HG03520 (cell line): ENCODE measurements at regions not wholly inside any gene's neighbourhood (a gene's known extent, or its start where the extent isn't known, plus 50 kb on each side); places are given as distances from the start of the nearest gene placed in this dataset.

Experiments
- ATAC-seq: cut with Tn5 transposase; IDR thresholded peaks from one replicate; pipeline ENCODE4 v1.9.1; 2021; ENCODE audit warnings: mild to moderate bottlenecking, moderate library complexity; ENCODE audit not compliant: unreplicated experiment

DNA sequence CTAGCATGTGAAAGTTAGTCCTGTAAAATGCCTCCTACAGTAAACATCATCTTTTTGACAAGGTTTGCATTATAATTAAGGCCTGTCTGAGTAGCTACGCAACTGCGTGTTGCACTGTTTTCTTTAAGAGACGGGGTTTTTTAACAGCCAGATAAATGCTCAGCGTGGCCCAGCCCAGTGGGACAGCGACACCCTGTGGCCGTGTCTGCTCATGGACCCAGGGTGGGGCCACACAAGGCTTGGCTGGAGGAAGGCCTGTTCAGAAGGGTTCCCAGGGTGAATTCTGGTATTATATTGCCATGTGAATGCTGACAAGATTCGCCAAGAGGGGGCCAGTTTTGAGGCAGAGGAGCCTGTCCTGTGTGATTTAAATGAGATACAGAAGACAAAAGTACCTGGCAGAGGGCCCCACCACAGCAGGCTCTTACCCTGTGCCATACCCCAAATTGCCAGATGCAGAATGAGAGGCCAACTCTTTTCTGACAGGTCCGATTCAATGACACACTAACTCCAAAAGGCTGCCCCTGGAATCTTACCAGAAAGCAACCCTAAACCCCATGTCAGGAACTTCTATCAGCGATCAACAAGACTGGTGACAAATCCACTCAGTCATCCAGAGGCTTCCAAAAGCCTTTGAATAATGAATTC, 65.9 kb upstream of the IRX6 start:
- peak; percentile 64 for ATAC-seq

DNA sequence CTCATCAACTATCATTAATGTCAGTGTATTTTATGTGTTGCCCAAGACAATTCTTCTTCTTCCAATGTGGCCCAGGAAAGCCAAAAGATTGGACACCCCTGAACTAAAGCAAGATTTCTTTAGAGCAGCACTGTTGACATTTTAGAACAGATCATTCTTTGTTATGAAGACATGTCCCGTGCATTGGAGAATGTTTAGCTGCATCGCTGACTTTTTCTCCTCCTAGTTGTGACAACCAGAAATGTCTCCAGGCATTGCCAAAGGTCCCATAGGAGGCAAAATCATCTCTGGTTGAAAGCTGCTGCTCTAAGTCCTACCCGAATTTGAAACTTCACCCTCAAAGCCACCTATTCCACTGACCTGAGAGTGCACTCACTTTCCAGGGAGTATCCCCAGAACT, 62.7 kb upstream of the IRX6 start:
- no peak for ATAC-seq

DNA sequence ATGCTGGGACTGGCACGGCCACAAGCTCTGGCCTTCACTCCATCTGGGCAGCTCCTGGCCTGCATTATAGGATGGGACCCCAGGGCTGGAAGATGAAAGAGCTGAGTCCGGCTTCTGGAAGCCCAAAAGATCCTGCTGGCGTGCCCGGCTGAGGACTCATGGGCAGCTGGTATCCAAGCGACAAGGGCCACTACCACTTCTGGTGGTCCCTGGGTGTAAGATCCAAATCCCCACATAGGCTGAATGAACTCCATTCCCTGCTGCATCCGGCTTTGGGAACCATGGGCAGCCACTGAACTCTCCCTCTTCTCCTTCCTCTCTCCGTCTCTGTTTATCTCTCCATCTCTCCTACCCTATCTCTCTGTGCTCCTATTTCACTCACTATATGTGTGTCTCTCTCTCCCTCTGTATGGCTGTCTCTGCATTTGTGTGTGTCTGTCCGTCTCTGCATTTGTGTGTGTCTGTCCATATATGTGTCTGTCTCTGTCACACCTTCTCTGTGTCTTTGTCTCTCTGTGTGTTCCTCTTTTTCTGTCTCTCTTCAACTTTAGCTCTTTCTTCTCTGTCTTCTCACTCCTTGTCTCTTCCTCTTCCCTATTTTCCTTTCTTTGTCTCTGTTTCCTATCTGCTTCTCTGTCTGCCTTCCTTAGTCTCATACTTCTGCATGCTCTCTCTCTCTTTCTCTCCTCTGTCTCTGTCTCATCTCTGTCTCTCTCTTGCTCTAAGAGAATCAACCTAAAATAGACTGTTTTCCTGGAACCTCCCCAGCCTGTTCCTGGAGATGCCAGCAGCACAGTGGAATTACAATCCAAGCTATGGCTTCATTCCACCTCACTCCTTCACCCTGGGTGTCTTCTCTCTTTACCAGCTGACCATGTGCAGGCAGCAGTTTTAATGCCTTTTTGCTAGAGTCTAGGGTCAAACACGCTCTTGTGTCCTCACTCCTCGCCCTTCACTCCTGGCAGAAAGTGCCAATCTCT, 60.4 kb upstream of the IRX6 start:
- ATAC-seq: no peak

DNA sequence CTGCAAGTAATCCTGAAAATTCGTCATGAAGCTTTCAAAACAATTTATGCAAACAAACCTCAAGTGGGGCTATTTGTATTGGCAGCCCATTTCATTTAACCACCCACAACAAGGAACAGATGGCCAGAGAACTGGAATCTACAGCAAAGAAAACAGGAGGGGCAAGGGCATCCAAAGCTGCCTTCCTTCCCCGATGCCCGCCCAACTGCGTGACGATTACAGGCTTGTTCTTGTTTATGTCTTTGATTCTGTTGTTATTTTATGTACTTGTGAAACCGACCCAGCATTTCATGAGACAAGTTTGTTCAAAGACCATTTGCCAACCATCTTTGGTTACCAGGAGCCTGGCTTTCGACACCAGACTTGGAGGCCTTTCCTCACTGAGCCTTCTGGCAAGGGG, 59.1 kb upstream of the IRX6 start:
- no peak for ATAC-seq

DNA sequence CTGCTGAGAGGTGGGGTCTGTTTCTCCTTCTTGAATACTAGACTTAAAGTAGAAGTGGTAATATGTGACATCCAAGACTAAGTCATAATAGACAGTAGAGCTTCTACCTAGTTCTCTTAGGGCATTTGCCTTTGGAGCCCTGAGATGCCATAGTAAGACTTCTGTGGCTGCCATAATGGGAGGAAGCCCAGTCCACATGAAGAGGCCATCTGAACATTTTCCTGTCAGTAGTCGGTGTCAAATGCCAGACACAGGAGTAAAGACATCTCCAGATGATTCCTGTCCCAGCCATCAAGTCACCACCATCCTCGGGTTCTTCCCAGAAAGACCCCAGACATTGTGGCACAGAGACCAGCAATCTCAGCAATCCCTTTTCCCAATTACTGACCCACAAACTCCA, 58.1 kb upstream of the IRX6 start:
- no peak for ATAC-seq

DNA sequence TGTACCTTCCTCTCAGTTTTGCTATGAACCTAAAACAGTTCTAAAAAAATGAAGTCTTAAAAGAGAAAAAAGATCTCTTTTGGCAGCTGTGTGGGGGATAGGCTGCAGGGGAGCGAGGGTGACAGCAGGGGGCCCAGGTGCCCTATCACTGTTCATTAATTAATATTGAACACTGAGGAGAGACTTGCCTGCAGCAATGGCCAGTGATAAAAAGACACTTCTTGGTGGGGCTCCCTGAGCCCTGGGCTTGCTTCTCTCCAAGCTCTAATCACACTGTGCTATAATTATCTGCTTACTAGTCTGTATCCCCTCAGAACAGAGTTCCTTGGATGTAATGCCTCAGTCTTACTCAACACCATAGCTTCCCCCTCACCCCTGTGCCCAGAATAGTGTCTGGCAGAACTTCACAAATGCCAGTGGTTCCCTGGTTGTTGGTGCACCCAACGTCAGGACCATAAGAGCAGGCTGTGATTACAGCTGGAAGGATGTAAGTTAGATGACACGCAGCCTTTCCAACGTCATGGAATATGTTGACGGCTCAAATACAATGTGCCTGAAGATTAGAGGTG, 52.0 kb upstream of the IRX6 start:
- no peak for ATAC-seq

DNA sequence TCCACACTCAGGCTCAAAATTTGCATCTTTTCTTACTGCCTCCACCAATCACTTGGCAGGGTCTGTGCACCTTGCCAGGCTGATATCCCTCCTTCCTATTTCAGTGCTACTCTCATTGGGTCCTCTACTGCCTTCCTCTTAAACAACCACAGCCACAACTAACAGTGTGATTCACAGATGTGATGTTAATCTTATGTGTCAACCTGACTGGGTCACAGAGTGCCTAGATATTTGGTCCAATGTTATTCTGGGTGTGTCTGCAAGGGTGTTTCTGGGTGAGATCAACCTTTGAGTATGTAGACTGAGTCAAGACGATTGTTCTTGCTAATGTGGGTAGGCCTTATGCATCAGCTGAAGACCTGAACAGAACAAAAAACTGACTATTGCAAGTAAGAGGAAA, 51.3 kb upstream of the IRX6 start:
- ATAC-seq: no peak

DNA sequence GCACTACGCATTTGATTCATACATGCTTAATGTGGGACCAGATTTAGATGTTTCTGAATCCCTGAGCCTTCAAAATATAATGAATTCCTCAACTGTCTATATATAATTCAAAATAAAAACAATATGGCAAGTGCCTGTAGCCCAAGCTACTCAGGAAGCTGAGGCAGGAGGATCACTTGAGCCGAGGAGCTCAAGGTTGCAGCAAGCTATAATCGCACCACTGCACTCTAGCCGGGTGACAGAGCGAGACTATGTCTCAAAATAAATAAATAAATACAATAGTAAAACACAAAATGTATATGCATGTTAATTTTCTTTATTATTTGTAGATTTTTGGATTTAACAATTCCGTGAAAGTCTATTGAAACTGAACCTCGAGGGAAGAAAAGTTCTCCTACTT, 50.6 kb upstream of the IRX6 start:
- no peak for ATAC-seq

DNA sequence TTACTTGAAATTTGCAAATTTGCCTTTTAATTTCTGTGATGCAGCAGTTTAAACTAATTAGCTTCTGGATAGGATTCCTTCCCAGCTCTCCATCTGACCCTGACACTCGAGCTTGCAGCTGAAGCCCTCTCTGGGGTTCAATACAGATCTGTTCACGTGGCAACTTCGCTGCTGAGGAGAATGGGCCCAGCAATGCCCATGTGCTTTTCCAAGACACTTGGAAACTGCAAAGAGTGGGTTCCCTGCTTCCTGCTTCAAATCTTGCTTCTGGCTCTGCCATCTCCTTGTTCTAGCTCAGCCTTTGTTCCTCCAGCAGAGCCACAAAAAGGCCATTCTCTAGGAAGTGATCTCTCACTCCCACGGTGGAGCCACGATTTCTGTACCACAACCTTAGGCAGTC, 50.0 kb upstream of the IRX6 start:
- no peak for ATAC-seq
